GM10248 (cell line): ENCODE measurements at regions not wholly inside any gene's neighbourhood (a gene's known extent, or its start where the extent isn't known, plus 50 kb on each side); places are given as distances from the start of the nearest gene placed in this dataset.
"Not testable (repeated sequence)": the region's sequence is repeated elsewhere in the genome, so short reads cannot be mapped to it uniquely, and the experiment has no call there.

Source experiments
- CTCF ChIA-PET: fragments of 300-600 bp; sonication (Branson Sonifier 250); formaldehyde crosslinking; extraction: SDS; loops from one replicate; lab custom pipeline; 2021; ENCODE audit warnings: antibody characterized with exemption; lab: Yijun Ruan, JAX
- POLR2A ChIA-PET: fragments of 350-650 bp; sonication (Branson Sonifier 250); formaldehyde crosslinking; extraction: SDS; loops from one replicate; lab custom pipeline; 2020; ENCODE audit warnings: antibody characterized with exemption; lab: Yijun Ruan, JAX
- DNase-seq: peaks from one replicate; pipeline ENCODE4 v3.0.0; 2012; ENCODE audit errors: extremely low spot score
- TF ChIP-seq, protein P1 (sequence below): IDR thresholded peaks from 2 replicates; pipeline ENCODE4 v1.5.1; 2012; ENCODE audit warnings: mild to moderate bottlenecking, low read depth; ENCODE audit errors: extremely low read depth, missing control alignments, control extremely low read depth

DNA sequence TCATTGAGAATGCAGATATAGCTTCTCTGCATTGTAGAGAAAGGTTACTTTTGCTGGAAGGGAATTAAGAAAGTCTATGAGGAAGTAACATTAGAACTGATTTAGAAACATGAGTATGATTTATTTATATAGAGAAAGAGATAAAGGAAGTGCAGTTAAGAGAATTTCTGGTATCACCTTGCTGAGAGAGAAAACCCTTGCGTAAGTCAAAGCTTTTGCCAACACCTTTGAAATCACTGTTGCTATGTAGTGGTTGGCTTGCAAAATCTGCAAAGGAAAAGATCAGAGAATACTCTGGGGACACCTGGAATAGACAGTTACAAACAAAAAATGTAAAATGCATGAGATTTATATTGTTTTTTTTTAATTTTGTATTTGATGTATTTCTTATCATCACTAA lies 137.3 kb upstream of the RXFP1 start:
- ChIA-PET POLR2A (no interaction called here), CTCF (interaction anchor here (1.5 to 1.9 kb wide), 2 partner anchors 9 to 31 kb away, joined by 3 to 5 read pairs; no protein-coding TSS in a partner anchor)
- TF ChIP-seq, protein P1, sequence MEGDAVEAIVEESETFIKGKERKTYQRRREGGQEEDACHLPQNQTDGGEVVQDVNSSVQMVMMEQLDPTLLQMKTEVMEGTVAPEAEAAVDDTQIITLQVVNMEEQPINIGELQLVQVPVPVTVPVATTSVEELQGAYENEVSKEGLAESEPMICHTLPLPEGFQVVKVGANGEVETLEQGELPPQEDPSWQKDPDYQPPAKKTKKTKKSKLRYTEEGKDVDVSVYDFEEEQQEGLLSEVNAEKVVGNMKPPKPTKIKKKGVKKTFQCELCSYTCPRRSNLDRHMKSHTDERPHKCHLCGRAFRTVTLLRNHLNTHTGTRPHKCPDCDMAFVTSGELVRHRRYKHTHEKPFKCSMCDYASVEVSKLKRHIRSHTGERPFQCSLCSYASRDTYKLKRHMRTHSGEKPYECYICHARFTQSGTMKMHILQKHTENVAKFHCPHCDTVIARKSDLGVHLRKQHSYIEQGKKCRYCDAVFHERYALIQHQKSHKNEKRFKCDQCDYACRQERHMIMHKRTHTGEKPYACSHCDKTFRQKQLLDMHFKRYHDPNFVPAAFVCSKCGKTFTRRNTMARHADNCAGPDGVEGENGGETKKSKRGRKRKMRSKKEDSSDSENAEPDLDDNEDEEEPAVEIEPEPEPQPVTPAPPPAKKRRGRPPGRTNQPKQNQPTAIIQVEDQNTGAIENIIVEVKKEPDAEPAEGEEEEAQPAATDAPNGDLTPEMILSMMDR = no peak
- DNase-seq = no peak

DNA sequence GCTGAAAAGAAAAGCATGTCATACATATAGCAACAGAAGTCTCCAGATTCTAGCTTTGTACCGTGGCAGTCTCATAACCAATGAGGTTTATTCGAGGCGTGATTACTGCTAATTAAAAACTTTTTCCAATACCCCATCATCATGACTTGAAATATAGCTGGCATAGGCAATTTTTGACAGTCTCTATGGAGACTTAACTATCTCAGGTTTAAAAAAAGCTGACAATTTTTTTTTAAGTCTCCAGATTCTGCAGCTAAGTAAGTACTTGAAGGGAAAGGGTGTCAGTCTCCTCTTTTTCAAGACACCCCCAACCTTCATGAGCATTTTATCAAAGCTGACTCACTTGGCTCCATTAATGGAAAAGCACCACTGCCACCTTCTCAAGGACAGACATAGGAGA lies 126.3 kb upstream of the RXFP1 start:
- DNase-seq = no peak
- POLR2A ChIA-PET = no interaction called here
- CTCF ChIA-PET = interaction anchor here (0.8 to 1.2 kb wide), 3 partner anchors 9 to 27 kb away, joined by 3 read pairs; no protein-coding TSS in a partner anchor
- TF ChIP-seq, protein P1 = no peak

DNA sequence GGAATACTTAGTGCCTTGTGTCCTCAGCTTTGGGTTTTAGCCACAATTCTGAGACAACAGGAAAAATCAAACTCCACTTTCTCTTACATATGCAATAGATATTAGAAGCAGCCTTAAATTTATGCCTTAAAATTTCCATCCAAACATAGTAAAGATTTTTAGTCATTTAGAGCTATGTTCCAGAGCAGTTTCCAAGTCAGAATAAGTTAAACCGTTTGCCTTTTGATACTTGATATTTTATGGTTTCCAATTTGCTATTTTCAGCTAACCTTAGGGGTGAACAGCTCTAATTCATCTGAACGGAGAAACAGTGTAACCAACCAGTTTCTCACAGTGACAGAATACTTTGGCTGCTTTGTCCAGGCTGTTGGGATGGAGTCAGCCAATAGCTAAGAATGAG lies 125.8 kb upstream of the RXFP1 start:
- CTCF ChIA-PET = interaction anchor here (0.8 to 1.2 kb wide), 3 partner anchors 9 to 26 kb away, joined by 3 read pairs; no protein-coding TSS in a partner anchor
- POLR2A ChIA-PET = no interaction called here
- TF ChIP-seq, protein P1 = no peak

DNA sequence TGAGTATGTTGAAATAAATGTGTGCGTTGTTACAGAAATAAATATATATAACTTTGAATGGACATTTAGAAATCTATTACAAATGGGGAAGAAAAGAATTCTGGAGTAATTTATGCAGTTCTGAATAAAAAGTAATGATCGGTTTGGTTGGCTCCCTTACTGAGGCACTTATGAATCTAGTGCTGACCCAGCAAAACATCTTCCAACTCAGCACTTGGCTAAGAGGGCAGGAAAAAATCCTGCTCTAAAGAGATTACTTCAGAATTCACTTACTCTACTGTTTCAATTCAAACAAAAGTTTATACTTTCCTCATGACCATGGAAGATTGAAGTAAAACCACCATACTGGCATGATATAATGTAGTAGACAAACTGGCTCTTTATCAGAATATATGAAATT lies 123.9 kb upstream of the RXFP1 start:
- TF ChIP-seq, protein P1 = no peak
- ChIA-PET CTCF (interaction anchor here (0.9 kb wide), 1 partner anchor 21 kb away, joined by 3 read pairs; no protein-coding TSS in a partner anchor), POLR2A (no interaction called here)
- DNase-seq = no peak

More for the DNA sequence above, 125.8 kb upstream of the RXFP1 start:
- no peak for DNase-seq

DNA sequence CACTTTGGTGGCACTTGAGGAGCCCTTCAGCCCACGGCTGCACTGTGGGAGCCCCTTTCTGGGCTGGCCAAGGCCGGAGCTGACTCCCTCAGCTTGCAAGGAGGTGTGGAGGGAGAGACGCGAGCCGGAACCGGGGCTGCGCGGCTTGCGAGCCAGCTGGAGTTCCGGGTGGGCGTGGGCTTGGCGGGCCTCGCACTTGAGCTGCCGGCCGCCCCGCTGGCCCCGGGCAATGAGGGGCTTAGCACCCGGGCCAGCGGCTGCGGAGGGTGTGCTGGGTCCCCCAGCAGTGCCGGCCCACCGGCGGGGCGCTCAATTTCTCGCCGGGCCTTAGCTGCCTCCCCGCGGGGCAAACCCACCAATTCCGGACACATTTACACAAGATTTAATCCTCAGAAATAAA lies 113.7 kb upstream of the RXFP1 start:
- DNase-seq, POLR2A ChIA-PET, CTCF ChIA-PET: not testable (repeated sequence)

DNA sequence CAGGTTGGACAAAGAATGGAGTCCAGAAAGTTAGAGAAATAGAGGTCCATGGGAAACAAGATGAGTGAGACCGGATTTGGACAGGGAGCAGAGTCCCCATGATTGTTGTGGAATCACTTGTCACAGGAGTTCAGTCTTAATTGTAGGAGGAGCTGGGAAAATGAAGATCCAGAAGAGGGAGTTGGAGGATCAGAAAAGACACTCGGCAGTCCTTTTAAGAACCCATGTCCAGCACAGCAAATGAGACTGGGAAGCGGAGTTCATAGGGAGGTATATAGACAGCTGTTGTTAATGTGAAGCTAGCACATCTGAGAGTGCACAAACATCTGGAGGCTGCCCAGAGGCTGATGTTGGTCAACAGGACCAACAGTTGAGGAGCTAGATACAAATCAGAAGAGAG lies 111.4 kb upstream of the RXFP1 start:
- TF ChIP-seq, protein P1 = no peak
- DNase-seq = no peak
- POLR2A ChIA-PET = no interaction called here
- CTCF ChIA-PET = interaction anchor here (0.9 to 1.6 kb wide), 2 partner anchors 8 to 14 kb away, joined by 3 to 4 read pairs; no protein-coding TSS in a partner anchor

DNA sequence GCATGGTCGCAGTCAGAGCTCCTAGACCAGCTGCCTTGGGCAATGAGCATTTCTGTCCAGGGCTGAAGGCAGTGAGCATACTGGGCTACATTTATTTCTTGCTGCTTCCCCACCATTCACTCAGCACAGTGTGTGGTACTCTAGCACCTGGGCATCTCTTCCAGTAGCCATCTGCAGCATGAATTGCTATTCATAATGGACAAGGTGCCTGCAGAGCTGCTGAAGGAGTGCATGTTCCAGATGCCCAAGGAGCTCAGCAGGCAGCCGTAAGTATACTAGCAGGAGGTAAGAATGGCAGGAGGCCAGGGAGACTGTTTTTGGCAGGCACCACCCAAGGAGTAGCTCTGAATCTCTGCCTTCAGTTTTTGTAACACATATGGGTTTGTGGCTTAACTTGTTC lies 110.4 kb upstream of the RXFP1 start:
- TF ChIP-seq, protein P1 = no peak
- ChIA-PET POLR2A (no interaction called here), CTCF (interaction anchor here (1.3 kb wide), 1 partner anchor 10 kb away, joined by 3 read pairs; no protein-coding TSS in a partner anchor)
- no peak for DNase-seq

DNA sequence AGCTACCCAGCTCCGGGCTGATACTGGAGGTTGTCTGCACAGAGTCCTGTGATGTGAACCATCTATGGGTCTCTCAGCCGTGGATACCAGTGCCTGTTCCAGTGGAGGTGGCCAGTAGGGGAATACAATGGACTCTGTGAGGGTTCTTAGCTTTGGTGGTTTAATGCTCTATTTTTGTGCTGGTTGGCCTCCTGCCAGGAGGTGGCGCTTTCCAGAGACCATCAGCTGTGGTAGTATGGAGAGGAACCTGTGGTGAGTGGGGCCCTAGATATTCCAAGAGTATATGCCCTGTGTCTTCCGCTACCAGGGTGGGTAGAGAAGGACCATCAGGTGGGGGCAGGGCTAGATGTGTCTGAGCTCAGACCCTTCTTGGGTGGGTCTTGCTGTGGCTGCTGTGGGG lies 103.0 kb upstream of the RXFP1 start:
- DNase-seq, POLR2A ChIA-PET: not testable (repeated sequence)
- CTCF ChIA-PET = interaction anchor here (1.6 to 1.7 kb wide), 3 partner anchors 8 to 23 kb away, joined by 3 to 5 read pairs (median 4); no protein-coding TSS in a partner anchor
